ENCODE measurements at regions not wholly inside any gene's neighbourhood (a gene's known extent, or its start where the extent isn't known, plus 50 kb on each side); places are given as distances from the start of the nearest gene placed in this dataset.

DNA sequence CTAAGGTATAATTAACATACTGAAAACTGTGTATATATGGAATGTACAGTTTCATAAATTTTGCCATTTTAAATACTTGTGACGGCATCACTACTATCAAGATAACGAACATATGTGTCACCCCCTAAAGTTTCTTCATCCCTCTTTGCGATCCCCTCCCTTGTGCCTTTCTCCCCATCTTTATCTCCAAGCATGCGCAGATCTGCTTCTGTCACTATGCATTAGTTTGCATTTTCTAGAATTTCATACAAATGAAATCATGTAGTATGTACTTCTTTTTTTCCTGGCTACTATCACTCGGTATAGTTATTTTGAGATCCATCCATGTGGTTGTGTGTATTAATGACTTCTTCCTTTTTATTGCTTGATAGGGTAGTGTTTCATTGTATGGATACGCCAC, 154.9 kb downstream of the ZNF648 start:
- no peak for TF ChIP-seq POLR2A (IDR thresholded peaks at IDR 0.05)
- TF ChIP-seq CTCF (IDR thresholded peaks at IDR 0.05): no peak
